Coronary artery (tissue), 2 donors: ENCODE measurements at regions not wholly inside any gene's neighbourhood (a gene's known extent, or its start where the extent isn't known, plus 50 kb on each side); places are given as distances from the start of the nearest gene placed in this dataset.

ENCODE experiments used
- DNase-seq: peaks from one replicate; pipeline ENCODE4 v3.0.0-alpha.2; 2017; ENCODE audit warnings: low spot score
- H3K27ac ChIP-seq, 2 donors: fragments of 200-600 bp; sonication (generic); one replicate each; pipeline ENCODE4 v1.5.1; 2016 to 2019
- H3K4me3 ChIP-seq: fragments of 200-600 bp; sonication (generic); 2 replicates; pipeline ENCODE4 v1.5.1; 2016; ENCODE audit warnings: mild to moderate bottlenecking, moderate library complexity
- TF ChIP-seq, protein P1 (sequence below): fragments of 200-600 bp; sonication (generic); IDR thresholded peaks from one replicate; pipeline ENCODE4 v1.5.1; 2019; ENCODE audit warnings: antibody characterized with exemption

GRCh38 chr1:219560856-219561255, 52.0 kb downstream of the ZC3H11B start:
- no peak overlapping the region for H3K4me3 ChIP-seq
- TF ChIP-seq, protein P1, sequence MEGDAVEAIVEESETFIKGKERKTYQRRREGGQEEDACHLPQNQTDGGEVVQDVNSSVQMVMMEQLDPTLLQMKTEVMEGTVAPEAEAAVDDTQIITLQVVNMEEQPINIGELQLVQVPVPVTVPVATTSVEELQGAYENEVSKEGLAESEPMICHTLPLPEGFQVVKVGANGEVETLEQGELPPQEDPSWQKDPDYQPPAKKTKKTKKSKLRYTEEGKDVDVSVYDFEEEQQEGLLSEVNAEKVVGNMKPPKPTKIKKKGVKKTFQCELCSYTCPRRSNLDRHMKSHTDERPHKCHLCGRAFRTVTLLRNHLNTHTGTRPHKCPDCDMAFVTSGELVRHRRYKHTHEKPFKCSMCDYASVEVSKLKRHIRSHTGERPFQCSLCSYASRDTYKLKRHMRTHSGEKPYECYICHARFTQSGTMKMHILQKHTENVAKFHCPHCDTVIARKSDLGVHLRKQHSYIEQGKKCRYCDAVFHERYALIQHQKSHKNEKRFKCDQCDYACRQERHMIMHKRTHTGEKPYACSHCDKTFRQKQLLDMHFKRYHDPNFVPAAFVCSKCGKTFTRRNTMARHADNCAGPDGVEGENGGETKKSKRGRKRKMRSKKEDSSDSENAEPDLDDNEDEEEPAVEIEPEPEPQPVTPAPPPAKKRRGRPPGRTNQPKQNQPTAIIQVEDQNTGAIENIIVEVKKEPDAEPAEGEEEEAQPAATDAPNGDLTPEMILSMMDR: no peak
- no peak for DNase-seq
- H3K27ac ChIP-seq: no peak overlapping the region

GRCh38 chr1:219559899-219560298, 53.0 kb downstream of the ZC3H11B start:
- TF ChIP-seq, protein P1: no peak
- Histone ChIP-seq H3K4me3 (no peak overlapping the region), H3K27ac (no peak overlapping the region)
- DNase-seq: no peak

DNA sequence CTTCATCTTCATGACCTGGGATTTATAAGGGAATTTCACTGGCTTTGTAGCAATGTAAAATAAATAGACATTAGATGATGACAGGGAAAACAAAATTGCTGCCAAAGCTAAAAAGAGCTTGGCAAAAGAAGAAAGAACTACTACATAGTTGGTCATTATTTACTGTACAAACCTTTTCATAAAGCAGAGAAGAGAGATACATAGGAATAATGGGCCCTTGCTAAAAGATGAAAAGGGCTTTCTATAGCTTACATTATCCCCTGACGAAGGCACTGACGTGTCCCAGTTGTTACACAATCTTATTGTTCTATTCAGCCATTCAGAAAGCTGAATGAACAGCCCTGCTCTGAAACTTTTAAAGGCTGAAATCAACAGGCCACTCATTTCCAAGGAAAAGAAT, 57.1 kb downstream of the ZC3H11B start:
- no peak overlapping the region for H3K27ac ChIP-seq
- DNase-seq: no peak
- no peak overlapping the region for H3K4me3 ChIP-seq
- TF ChIP-seq, protein P1: no peak

- Histone ChIP-seq H3K4me3 (no peak overlapping the region), H3K27ac (no peak overlapping the region)
- DNase-seq: no peak
- TF ChIP-seq, protein P1: no peak
Measured at GRCh38 chr1:219555031-219555692, 57.7 kb downstream of the ZC3H11B start.

DNA sequence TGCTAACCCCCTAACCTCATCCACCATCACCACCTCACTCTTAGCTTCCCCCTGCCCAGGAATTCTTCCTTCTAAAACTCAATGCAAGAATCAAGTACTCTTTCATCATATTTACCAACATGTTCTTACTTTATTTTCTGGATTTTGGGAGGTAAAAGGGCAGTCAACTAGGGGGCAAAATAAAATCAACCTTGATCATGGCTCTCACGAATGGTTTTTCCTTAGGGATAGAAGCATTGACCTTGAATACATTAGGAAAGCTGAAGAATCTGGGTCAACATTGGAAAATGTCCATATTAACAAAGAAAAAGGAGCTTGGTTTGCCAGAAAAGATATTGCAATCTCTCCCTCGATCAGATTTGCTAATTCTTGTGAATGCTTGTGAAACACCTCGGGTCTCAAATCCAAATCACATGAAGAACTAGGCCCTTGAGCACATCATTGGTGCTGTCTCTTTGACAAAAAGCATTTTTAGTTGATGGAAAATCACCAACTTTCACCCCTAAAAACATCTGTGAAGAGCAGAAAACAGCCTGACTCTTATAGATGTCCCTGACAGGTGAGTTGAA, 58.9 kb downstream of the ZC3H11B start:
- Histone ChIP-seq H3K27ac (no peak overlapping the region), H3K4me3 (no peak overlapping the region)
- no peak for DNase-seq
- TF ChIP-seq, protein P1: no peak

- TF ChIP-seq, protein P1: no peak
- no peak for DNase-seq
- Histone ChIP-seq H3K4me3 (no peak overlapping the region), H3K27ac (no peak overlapping the region)
Measured at GRCh38 chr1:219550201-219550600, 62.7 kb downstream of the ZC3H11B start.

GRCh38 chr1:219549215-219549614, 63.7 kb downstream of the ZC3H11B start:
- H3K27ac ChIP-seq: no peak overlapping the region
- no peak for DNase-seq
- no peak overlapping the region for H3K4me3 ChIP-seq
- TF ChIP-seq, protein P1: no peak
